ENCODE measurements at regions not wholly inside any gene's neighbourhood (a gene's known extent, or its start where the extent isn't known, plus 50 kb on each side); places are given as distances from the start of the nearest gene placed in this dataset.
"Not testable (repeated sequence)": the region's sequence is repeated elsewhere in the genome, so short reads cannot be mapped to it uniquely, and the experiment has no call there.

DNA sequence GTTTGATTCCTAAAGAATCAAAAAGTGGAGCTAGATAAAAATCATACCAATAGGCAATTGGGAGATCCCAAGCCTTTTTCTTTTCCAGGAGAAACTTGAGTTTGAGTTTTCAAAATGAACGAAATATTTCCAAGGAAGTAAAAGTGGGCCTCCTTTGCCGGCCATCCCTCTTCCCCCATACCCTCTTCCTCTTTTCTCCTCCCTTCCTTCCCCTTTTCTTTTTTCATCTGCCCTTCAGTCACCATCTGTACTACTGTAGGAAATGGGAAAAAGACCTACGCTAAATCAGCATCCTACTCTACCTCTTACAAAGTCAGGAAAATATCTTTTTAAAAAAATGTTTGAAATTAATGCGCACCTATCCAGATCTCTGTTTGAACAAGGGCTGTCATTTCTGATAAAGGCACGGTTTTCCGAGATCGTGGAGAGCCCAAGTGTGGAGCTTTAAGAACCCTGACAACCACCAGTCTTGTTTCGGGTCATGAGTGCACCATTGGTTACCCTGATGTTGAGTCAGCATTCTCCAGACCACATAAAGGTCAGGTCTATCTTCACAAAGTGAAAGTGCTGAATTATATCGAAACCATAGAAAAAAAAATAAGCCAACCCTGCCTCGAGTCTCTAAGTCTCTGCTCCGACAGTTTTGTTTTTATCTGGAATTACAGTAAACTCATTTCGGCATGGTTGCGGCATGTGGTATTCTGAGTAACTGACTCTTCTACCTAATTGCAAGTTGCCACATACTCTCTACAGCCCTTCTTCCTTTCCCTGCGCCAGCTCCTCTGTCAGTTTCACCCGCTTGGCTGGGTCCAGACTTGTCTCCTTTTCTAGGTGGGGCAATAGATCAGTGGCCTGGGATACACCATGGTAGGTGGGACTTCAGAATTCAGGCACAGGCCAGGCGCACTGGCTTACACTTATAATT lies 140.2 kb upstream of the KLF3 start:
- peak in 2 of 14 donors; percentile 17 to 38 for DNase-seq

- no peak for DNase-seq
Measured at GRCh38 chr4:38526412-38526811, 137.6 kb upstream of the KLF3 start.

DNA sequence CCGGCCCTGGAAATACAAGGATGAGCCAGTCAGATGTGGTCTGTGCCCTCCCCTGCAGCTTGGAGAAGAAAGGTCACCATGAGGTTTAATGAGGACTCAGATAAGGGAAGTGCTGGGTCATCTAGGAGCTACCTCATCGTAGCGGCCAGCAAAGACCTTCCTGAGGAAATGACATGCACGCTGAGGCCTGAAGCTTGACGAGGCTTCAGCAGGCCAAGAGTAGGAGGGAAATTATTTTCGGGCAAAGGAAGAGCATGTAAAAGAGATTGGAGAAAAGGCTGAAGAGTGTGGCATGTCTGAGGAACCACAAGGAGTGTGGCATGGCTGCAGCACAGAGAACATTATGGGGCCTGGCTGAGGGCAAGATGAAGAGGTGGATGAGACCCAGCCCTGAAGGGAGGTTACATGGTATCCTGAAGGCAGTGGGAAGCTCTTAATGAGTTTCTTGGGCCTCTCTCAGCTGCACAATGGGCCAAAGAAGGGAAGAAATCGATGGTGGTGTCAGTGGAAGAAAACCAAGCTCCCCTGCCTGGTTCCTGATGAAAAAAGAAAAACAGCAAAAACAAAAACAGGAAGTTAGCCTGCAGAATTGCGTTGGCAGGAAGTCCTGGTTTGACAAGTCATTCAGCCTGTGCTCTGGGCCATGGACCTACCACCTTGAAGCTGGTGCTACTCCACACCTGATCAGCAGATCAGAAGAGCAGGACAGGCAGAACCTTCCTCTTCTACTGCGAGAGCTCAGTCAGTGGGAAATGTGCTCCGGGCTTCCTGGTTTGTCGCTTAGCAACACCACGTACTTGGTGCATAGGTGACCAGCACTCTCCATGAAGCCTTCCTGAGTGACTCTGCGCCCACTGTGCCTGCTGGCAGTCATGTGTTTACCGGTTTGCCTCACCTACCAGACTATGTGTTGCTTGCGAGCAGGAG lies 134.5 kb upstream of the KLF3 start:
- peak in 1 of 14 donors; percentile 11 for DNase-seq

GRCh38 chr4:38530486-38530885 lies 133.5 kb upstream of the KLF3 start:
- no peak for DNase-seq

DNA sequence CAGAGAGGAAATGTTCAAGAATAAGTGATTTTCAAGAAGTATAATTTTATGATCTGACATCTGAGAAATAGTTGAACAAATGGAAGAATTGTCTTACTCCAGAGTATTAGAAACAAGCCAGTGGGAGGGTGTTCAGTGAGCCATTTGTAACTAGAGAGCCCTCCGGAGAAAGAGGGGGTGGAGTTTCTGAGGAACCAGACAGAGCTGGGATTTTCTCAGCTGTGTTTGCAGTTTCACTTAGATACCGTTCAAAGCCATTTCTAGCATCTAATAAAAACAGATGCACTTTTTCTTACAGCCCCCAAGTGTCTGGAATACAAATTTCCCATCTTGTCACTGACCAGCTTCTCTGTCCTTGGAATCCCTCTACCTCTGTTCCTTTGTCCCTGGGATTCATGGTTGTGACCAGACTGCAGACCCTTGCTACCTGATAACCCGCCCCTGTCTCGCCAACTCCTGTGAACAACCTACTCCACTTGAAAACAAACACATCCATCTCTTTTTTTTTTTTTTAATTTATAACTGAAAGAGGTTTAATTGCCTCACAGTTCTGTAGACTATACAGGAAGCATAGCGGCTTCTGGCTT lies 132.8 kb upstream of the KLF3 start:
- no peak for DNase-seq

- no peak for DNase-seq
Measured at GRCh38 chr4:38532908-38533499, 131.0 kb upstream of the KLF3 start.

GRCh38 chr4:38534344-38535045 lies 129.5 kb upstream of the KLF3 start:
- DNase-seq: no peak

DNA sequence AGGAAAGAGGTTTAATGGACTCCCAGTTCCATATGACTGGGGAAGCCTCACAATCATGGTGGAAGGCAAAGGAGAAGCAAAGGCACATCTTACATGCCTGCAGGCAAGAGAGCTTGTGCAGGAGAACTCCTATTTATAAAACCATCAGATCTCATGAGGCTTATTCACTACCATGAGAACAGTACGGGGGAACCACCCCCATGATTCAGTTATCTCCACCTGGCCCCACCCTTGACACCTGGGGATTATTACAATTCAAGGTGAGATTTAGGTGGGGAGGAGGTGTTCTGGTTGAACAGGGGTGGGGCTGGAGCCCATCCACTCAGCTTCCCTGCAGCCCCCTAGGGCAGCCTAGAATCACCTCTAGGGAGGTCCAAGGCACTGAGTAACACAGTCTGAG lies 128.9 kb upstream of the KLF3 start:
- not testable (repeated sequence) for DNase-seq

DNA sequence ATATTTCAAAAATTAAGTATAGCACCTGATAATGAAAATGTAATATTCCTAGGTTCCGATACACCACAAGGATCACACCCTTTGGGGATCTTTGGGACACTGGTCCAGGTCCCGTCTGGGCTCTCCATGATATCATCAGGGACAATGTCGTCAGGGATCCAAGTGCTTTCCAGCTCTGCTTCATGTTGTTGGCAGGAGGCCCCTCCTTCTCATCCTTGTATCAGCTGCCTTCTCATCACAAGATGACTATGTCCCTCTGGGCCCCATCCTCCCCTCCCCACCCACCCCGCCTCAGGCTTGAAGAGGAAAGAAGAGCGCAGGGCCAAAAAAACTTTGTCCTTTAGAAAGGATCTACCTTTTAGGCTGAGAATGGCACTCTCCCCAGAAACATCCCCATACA lies 128.3 kb upstream of the KLF3 start:
- no peak for DNase-seq

GRCh38 chr4:38536716-38537115 lies 127.3 kb upstream of the KLF3 start:
- no peak for DNase-seq

- no peak for DNase-seq
Measured at GRCh38 chr4:38537666-38538065, 126.3 kb upstream of the KLF3 start.

GRCh38 chr4:38538517-38538916 lies 125.5 kb upstream of the KLF3 start:
- no peak for DNase-seq

DNA sequence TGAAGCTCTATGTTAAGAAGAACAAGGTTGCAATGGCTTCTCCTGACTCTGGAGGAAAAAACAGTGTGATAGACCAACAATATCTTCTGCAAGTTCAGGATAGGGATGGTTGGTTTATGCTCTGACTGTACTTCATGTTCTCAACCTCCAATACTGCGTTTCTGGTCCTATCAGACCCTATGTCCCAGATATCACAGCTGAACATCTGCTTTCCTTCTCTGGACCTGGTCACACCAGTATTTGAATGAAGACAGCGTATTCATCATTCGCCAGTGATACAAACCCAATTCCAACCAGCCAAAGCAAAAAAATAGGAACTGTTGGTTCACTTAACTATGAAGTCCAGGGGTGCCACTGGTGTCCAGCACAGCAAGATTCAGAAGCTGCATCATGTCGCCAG lies 124.5 kb upstream of the KLF3 start:
- no peak for DNase-seq

GRCh38 chr4:38547052-38547451 lies 116.9 kb upstream of the KLF3 start:
- no peak for DNase-seq

DNA sequence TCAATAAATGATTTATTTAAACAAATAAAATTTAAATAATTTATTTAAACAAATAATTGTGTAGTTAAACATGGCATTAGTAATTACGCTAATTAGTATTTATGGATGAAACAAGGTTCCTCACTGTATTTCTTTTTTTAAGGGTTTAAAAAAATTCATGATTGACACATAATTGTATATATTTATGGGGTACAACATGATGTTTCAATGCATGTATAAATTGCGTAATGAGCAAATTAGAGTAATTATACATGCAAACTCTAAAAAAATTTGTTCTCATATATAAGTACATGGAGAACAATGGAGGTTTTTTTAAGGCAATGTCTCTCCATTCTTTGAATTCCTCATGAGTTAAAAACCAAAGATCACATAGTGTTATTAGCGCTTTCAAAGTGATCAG lies 115.7 kb upstream of the KLF3 start:
- DNase-seq: no peak

DNA sequence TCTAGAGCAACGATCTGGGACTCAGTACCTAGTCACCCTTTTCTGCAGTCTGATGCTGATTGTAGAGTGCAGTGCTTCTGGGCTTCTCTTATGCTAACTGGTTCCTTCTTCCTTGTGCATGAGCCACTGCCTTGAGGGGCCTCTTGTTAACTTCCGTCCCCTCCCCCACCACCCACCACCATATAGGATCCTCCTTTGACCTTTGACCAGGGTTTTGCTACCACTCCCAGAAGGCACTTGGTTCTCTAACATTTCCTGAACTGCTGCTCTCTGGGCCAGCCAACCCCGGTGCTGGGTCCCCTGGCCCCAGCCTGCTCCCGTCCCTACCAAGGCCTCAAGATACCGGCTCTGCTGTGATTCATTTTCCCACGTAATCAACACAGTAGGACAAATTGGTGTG lies 104.6 kb upstream of the KLF3 start:
- DNase-seq: no peak

DNA sequence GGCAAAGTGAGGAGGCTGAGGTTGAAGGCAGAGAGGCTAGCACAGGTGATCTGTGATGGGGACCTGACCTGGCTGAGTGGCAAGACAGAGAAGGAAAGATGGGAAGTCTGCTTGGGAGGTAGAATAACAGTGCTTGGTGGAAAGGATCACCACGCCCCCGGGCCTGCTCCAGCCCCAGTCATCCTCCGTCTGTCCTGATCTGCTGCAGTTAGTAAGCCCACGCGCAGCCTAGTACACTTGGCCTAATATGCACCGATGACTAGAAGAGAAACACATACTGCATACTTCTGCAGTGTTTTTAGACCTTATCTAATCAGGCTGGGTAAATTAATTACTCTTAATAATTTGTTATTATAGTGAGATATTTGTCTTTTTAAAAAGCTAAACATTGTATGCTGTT lies 103.7 kb upstream of the KLF3 start:
- no peak for DNase-seq

- DNase-seq: no peak
Measured at GRCh38 chr4:38560768-38561558, 103.0 kb upstream of the KLF3 start.

GRCh38 chr4:38562751-38563198 lies 101.2 kb upstream of the KLF3 start:
- no peak for DNase-seq

DNA sequence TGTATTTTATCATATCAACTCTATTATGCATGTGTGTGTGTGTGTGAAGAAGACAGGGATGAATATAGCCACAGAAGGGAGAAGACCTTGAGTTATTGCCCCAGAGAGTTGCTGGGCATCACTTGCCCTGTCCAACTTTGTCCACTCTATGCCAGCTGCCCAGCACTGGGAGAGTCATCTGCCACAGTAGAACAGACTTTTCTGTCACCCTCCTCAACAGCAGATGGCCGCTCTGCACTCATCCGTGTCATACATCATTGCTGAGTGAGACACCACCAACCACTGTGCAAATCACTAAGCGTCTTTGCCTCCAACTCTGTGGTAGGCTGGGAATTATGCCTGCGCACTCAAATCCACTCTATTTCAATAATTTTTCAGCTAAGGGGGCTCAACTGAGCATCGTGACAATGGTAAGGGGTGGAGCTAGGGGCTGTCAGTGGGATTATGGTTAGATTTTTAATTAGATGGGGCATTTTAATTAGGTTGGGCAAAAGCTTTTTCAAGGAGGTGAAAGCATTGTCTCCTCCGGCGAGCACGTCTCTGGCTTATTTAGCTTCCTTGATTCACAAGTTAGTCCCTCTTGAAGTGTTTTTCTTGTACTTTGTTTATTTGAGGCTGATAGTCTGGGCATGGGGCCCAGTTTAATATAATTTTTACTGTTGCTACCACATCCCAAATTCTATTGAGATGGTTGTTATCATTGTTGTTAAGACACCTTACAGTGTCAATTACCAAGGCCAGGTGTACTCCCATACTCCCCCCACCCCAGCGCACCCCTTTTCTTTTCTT lies 100.1 kb upstream of the KLF3 start:
- DNase-seq: peak in 9 of 14 donors; percentile 3 to 45 (median 21)
